ENCODE measurements at regions not wholly inside any gene's neighbourhood (a gene's known extent, or its start where the extent isn't known, plus 50 kb on each side); places are given as distances from the start of the nearest gene placed in this dataset.

DNA sequence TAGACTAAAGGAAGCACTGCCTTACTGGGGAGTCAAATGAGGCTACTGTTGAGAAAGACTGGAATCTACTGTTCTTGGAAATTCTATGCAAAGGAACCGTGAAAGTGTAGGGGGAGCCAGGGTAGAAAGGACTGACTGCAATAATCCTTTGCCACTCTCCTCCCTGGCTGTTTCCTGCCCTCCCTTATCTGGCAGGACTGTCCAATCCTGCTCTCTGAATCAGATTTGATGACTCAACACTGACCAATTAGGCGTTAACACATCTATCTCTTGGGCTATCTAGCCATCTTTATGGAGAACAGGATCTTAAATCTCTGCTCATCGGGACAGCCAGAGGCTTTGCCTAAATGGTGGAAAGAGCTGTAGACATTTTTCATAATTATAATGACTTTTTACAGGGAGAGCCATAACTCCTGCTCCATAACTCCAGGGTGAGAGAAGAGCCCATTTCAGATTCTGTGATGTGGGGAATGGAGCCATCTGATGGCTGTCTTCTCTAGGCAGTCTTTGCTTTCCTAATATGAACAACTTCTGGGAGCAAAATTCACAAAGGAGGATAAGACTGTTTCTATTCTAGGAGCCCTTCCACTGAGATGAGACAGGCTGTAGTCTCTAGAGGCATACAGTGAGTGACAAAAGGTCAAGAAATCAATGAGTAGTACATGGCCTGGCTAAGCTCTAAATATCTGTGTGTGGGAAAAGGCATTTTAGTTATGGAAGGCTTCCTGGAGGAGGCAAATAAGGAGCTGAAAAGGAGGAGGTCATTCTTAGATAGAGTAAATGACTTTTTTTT is 68.9 kb upstream of the CISTR start:
- H3K4me3 ChIP-seq (ENCODE audit: low read depth, low read length), result no peak overlapping the region
- no peak for DNase-seq (ENCODE audit: low read depth)
- TF ChIP-seq, protein P1, sequence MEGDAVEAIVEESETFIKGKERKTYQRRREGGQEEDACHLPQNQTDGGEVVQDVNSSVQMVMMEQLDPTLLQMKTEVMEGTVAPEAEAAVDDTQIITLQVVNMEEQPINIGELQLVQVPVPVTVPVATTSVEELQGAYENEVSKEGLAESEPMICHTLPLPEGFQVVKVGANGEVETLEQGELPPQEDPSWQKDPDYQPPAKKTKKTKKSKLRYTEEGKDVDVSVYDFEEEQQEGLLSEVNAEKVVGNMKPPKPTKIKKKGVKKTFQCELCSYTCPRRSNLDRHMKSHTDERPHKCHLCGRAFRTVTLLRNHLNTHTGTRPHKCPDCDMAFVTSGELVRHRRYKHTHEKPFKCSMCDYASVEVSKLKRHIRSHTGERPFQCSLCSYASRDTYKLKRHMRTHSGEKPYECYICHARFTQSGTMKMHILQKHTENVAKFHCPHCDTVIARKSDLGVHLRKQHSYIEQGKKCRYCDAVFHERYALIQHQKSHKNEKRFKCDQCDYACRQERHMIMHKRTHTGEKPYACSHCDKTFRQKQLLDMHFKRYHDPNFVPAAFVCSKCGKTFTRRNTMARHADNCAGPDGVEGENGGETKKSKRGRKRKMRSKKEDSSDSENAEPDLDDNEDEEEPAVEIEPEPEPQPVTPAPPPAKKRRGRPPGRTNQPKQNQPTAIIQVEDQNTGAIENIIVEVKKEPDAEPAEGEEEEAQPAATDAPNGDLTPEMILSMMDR (conservative IDR thresholded peaks at IDR 0.05; ENCODE audit: low read depth, low read length), result no peak

DNA sequence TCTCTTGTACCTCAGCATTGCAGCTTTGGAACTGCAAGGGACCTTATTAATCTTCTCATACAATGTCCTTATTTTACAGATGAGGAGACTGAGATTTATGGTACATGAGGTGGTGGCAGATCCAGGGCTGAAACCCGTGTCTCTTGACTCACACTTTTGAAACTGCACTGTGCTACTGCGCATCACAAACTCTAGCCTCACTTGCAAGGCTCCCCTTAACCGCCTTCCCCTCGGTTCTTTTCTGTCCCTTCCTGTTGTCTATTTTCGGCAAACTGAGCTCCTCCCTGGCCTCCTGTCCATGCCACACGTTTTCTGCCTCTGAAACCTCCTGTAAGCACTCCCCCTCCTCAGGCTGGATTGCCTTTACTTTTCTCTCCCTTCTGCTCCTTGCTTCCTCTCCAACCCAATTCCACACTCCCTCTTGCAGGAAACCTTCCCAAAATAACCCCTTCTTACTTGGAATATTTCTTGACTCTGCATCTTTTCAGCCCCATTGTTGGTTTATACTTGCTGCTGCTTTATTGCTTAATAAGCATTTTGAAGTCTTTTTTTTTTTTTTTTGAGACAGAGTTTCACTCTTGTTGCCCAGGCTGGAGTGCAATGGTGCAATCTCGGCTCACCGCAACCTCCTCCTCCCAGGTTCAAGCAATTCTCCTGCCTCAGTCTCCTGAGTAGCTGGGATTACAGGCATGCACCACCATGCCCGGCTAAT is 72.4 kb upstream of the CISTR start:
- TF ChIP-seq, protein P1 (conservative IDR thresholded peaks at IDR 0.05; ENCODE audit: low read depth, low read length), result no peak
- no peak for DNase-seq (ENCODE audit: low read depth)
- no peak overlapping the region for H3K4me3 ChIP-seq (ENCODE audit: low read depth, low read length)

DNA sequence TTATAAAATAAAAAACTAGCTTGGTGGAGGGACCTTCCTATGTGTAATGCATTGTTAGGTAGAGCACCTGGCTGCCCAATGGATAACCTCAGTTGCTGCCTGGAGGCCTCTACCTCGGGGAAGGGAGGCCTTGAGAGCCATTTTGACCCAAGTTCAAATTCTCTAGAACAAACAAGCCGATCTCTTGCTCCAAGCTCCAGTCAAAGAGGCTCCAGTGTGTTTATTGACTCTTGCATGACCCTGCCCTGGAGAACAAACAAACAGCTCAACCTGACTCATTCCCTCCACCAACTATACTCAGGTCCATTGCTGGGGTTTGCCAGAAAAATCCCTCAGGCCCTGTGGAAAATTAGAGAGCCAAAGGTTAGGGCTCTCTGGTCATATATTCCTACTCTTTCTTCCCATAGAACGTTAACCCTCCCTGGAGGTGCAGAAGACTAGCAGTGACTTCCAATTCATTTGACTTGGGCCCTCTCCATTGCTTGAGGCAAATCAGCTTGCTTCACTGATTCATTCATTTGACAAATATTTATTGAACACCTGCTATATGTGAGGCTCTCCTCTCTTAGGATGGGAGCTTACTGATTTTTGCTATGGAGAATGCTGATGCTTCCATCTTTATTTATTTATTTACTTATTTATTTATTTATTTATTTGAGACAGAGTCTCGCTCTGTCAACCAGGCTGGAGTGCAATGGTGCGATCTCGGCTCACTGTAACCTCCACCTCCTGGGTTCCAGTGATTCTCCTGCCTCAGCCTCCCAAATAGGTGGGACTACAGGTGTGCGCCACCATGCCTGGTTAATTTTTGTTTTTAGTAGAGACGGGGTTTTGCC is 73.7 kb upstream of the CISTR start:
- TF ChIP-seq, protein P1 (conservative IDR thresholded peaks at IDR 0.05; ENCODE audit: low read depth, low read length), result no peak
- DNase-seq (ENCODE audit: low read depth), result no peak
- H3K4me3 ChIP-seq (ENCODE audit: low read depth, low read length), result no peak overlapping the region

DNA sequence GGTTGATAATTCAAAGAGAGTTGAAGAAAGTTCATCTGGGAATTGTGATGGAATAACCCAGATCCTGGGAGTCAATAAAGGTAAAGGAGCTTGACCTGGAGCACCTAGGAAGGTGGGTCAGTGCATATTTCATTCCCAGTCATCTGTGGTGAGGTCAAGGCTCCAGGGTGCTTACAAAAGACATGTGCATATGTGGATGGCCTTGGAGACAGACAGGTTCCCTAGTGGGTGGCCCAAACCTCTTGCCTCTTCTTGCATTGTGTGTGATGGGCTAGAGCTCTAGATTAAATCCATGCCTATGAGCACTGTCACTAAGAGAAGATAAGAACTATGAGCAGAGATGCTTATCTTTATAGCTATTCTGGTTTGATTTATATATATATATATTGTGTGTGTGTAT is 75.5 kb upstream of the CISTR start:
- no peak for DNase-seq (ENCODE audit: low read depth)
- no peak overlapping the region for H3K4me3 ChIP-seq (ENCODE audit: low read depth, low read length)
- TF ChIP-seq, protein P1 (conservative IDR thresholded peaks at IDR 0.05; ENCODE audit: low read depth, low read length), result no peak

DNA sequence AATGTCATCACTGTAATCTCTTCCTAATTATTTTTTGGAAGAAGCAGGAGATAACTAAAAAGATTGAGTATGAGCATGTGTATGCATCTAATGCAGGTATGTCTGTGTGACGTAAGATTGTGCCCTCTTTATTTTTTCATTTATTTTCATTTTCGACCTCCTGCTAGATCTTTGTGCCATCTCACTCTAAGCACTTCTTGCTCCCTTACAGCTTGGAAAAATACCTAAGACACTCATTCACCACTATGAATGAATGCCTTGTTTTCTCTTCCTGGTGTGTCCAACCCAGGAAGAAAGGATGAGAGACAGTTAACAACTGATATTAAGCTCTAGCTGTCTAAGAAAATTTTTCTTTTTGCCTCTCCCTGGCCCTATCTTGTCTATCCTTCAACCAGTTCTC is 76.8 kb upstream of the CISTR start:
- H3K4me3 ChIP-seq (ENCODE audit: low read depth, low read length), result no peak overlapping the region
- TF ChIP-seq, protein P1 (conservative IDR thresholded peaks at IDR 0.05; ENCODE audit: low read depth, low read length), result no peak
- no peak for DNase-seq (ENCODE audit: low read depth)

DNA sequence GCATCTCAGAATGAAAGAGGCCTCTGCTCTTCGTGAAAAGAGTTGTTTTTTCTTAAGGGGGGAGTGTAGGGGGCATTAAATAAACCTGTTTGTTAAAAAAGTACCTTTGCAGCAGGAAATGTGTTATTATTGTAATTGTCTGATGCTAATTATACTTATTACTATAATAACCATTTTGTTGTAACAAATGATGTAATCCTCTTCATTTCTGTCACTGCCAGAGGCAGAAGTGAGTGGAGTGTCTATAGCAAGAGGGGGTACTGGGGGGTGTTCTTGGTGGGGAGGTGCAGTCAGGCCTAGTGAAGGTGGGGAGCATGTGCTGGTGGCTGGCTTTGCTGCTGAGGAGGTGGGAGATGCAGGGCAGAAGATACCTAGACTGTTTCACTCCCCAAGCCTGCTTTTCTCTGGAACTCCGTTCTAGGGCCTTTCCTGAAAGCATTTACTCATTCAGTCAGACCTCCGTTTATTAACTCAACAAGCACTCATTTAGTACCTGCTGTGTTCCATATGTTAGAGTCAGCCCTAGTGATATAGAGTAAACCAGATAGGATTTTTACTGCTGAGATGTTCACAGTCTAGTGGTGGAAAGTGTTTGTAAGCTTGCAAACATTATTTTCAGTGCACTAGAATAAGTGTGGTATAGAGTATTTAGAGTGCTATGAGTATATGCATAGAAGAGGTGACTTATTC is 77.5 kb upstream of the CISTR start:
- TF ChIP-seq, protein P1 (conservative IDR thresholded peaks at IDR 0.05; ENCODE audit: low read depth, low read length), result no peak
- DNase-seq (ENCODE audit: low read depth), result no peak
- no peak overlapping the region for H3K4me3 ChIP-seq (ENCODE audit: low read depth, low read length)

Data from epithelial cell of proximal tubule (primary cell).